ENCODE measurements at regions not wholly inside any gene's neighbourhood (a gene's known extent, or its start where the extent isn't known, plus 50 kb on each side); places are given as distances from the start of the nearest gene placed in this dataset.
"Not testable (repeated sequence)": the region's sequence is repeated elsewhere in the genome, so short reads cannot be mapped to it uniquely, and the experiment has no call there.

DNA sequence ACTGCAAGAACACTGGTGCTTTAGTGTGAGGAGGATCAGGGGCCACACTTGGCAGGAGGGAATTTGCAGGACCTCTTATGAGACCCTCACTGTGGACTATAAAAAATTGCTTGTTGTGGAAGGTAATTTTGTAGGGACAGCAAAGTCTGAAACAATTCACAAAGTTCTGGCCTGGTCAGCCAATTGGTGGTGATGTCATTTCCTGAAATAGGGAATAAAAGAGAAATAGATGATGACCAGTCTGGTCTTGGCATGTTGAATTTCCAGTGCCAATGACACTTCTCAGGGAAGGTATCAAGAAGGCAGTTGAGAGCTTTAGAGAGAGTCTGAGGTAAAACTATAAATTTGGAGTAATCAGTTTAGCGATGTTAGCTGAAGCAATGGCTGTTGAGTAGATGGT, 129.3 kb upstream of the LMNTD1 start:
- DNase-seq = no peak

DNA sequence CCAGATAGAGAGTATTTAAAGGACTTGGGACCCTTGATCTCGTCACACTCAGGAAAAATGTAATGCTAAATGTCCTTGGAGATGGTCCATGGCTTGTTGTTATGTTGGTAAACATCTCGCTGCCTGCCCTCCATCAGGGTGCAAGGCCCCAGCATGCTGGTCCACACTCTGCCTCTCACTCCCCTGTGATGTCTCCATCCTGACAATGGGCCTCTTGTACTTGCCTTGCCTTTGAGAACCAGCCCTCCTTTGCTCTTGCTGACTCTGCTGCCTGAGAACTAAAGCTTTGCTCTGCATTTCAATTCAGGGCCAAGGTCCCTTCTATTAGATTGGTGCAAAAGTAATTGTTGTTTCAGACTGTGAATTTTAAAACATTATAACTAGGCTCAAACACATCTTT, 131.0 kb upstream of the LMNTD1 start:
- peak in 9 of 51 donors; percentile 3 to 45 (median 14) for DNase-seq

DNA sequence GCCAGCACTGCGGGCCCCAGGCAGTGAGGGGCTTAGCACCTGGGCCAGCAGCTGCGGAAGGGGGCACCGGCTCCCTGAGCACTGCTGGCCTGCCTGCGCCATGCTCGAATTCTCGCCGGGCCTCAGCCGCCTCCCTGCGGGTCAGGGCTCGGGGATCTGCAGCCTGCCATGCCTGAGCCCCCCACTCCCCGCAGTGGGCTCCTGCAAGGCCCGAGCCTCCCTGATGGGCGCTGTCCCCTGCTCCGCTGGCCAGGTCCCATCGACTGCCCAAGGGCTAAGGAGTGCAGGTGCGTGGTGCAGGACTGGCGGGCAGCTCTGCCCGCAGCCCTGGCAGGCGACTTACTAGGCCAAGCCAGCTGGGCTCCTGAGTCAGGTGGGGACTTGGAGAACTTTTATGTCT, 133.3 kb upstream of the LMNTD1 start:
- DNase-seq = no peak

DNA sequence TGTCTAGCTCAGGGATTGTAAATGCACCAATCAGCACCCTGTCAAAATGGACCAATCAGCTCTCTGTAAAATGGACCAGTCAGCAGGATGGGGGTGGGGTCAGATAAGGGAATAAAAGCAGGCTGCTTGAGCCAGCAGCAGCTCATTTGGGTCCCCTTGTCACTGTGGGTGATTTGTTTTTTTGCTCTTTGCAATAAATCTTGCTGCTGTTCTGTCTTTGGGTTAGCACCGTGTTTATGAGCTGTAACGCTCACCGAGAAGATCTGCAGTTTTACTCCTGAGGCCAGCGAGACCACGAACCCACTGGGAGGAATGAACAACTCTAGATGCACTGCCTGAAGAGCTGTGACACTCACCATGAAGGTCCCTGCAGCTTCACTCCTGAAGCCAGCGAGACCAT, 134.1 kb upstream of the LMNTD1 start:
- no peak for DNase-seq

DNA sequence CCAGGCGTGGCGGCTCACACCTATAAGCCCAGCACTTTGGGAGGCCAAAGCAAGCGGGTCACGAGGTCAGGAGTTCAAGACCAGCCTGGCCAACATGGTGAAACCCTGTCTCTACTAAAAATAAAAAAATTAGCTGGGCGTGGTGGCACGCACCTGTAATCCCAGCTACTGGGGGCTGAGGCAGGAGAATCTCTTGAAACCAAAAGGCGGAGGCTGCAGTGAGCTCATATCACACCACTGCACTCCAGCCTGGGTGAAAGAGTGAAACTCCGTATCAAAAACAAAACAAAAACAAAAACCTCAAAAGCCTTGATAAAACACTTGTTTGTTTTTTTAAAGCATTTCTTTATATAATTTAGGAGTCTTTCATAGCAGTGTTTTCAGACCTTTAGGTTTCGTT, 135.8 kb upstream of the LMNTD1 start:
- not testable (repeated sequence) for DNase-seq

DNA sequence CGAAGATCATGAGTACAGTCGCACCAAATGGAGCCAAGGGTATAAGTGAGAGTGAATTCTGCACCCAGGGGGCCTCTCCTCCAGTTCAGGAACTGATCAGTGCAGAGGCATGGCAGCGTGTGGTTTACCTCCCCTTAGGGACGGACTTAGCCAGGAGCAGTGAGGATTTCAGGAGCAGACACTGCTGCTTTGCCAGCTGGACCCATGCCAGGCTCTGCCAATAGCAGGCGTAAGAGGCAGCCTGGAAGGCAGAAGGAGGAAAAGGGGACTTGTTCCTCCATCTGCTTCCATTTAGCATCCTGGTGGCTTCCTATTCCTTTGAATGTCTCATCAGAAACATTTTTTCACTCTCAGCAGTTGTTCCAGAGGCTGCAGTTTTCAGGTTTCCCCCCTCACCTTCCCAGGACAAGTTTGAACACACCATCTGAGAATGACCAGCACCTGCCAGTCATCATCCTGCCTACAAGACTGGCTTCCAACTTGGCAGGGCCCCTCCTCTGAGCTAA, 137.0 kb upstream of the LMNTD1 start:
- peak in 23 of 51 donors; percentile 2 to 47 (median 12) for DNase-seq

DNA sequence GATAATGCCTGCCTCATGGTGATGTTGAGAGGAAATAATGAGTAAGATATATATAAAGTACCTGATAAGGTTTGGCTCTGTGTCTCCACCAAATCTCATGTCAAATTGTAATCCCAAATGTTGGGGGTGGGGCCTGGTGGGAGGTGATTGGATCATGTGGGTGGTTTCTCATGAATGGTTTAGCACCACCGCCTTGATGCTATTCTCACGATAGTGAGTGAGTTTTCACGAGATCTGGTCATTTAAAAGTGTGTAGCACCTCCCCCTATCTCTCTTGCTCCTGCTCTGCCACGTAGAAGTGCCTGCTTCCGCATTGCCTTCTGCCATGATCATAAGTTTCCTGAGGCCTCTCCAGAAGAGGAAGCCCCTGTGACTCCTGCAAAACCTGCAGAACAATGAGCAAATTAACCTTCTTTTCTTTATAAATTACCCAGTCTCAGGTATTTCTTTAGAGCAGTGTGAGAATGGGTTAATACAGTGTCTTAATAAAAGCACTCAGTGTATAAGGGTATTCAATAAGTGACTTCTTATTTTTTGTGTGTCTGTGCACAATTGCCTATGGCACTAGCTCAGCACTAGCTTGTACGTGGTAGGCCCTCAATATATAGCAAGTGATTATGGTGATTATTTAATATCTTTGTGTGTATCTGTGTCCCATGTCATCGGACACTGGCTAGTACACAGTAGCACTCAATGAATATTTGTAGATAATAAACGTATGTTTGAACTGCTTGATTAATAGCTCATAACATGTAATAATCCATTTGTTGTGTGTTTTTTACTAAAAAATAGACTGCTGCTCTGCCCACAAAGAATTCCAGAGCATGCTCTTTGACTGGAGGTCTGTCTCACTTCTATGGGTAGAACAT, 138.1 kb upstream of the LMNTD1 start:
- DNase-seq = no peak

DNA sequence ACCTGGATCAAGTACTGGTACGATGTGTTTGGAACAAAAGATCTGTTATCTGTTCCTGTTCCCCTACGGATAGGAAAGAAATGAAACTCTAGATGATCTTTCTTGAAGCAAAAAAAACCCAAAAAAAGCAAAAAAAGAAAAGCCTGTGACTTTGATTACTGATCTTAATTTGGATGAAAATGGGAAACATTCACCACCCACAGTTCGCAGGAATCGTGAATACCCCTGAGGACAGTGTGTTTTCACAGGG, 138.7 kb upstream of the LMNTD1 start:
- no peak for DNase-seq

DNA sequence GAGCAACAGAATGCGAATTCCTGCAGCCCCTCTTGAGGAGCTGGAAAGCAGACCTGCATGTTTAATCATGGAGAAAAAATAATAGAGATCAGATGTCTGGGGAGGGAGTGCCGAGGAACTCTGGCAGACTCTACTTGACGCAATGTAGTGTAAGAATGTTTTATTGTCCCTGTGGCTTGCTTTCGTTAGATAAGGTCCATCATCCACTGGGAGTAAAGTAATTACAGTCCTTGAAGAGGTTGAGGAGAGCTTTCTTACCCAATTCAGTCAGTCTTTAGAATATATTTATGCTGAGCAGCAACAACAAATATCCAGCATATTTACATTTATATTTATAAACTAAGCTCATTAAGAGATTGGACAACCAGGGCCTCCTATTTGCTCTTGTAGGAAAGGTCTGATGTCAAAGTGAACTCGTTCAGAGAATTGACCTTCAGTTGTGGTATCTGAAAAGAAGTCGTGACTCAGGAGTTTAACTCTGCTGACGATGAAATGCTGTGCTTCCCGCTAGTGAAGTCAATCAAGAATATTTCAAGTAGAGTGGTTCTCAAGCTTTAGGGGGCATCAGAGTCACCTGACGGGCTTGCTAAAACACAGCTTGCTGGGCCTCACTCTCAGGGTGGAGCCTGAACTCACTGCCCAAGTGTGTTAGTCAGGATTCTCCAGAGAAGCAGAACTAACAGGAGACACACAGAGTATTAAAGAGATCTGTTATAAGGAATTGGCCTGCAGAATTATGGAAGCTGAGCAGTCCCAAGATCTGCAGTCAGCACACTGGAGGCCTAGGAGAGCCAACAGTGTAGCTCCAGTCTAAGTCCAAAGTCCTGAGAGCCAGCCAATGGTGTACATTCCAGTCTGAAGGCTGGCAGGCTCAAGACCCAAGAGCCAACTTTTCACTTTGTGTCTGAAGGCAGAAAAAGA, 139.3 kb upstream of the LMNTD1 start:
- no peak for DNase-seq

DNA sequence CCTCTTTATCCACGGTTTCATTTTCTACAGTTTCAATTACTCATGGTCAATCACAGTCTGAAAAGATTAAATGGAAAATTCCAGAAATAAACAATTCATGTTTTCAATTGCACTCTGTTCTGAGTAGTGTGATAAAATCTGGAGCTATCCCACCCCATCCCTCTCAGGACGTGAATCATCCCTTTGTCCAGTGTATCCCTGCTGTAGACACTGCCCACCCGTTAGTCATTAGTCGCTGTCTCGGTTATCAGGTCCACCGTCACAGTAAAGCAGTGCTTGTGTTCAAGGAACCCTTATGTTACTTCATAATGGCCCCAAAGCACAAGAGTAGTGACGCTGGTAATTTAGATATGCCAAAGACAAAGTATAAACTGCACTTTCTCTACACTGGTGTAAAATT, 141.0 kb upstream of the LMNTD1 start:
- peak in 4 of 51 donors; percentile 2 to 14 (median 9) for DNase-seq

DNA sequence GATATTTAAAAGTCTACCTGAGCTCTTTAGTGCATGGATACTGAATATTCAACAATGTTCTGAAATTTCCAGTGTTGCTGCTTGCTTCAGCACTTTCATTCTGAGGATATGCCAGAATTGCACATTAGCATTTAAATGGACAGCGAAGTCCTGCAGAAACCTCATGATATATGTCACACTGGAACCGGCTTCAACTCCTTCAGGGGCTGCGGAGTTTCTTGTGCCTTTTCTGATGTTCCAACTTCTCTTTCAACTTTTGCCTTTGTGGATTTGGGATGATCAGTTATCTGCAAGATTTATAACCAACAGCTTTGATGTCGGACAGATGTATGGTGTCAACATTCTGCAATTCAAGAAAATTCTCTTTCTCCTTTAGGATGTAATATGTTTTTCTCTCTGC, 142.5 kb upstream of the LMNTD1 start:
- DNase-seq = no peak

DNA sequence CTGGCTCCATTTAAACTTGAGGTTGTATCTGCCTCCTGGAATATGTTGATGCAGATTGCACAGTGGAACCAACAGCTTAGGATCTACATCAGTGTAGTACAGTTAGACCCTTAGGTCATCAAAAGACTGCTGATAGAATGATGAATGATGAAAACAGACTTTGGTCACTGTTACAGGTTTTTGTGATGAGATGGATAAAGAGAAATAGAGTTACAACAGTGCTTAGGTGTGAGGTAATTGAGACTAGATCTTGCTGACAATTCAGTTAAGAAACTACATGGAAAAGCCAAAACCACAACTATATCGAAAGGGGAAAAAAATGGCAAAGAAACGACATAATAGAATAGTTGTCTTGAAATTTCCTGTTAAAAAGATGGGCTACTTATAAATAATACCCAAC, 145.7 kb upstream of the LMNTD1 start:
- no peak for DNase-seq

DNA sequence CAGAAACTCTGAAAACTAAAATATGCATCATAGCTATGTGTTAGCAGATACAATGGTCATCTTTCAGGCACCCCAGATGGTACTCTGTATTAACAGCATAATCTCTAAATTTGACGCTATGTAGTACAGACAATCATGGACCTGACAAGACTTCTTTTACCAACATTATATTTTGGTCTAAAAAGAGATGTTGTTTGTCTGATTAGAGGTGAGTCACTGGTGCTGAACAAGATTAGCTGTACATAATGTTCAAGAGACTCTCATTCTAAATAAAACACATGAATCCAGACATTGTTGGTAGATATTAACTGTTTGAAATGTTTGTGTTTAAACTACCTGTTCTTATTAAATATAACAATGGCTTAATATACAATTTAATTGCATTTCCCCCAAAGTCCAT, 146.4 kb upstream of the LMNTD1 start:
- DNase-seq = no peak

DNA sequence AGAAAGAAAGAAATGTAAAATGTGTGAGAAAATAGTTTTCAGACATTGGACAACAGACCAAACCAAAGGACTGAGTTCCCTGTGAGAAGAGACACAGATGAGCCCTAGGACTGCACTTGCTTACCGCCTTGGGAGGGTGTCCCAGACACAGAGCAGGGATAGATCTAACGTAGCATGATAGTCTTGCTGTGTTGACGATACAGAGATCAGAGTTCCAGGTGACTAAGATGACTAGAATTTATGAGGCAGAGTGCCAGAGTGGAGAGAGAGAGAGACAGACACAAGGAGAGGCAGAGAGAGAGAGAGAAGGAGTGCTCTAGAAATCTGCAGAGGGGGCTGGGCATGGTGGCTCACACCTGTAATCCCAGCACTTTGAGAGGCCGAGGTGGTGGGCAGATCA, 148.2 kb upstream of the LMNTD1 start:
- DNase-seq = no peak

DNA sequence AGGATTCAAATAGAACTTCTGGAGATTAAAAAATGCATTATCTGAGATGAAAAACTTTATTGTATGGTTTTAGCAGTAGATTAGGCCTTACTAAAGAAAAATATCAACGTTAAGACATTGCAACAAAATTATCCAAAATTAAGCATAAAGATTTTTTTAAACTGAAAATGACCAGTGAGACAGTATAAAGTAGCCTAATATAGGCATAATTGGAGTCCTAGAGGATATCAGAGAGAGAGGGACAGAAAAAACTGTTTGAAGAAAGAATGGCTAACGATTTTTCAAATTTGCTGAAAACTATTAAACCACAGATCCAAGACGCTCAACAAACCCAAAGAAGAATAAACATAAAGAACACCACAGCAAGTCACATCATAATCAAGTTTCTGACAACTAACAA, 149.5 kb upstream of the LMNTD1 start:
- DNase-seq = no peak

DNA sequence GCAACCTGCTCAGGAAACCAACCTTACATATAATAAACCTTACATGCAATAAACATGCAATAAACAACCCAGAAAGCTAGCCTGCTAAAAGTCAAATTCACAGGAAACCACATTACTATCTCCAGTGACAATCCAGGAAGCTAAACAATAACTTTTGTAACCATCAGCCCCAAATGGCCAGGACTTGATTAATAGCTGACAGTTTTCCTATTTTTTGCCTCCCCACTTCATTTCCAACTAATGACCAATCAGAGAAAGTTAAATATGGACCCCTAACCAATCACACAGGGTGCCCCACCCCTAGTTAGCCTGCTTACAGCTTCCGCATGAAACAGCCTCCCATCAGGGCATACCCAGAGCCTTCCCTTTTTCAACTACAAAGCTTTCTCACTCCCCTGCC, 152.2 kb upstream of the LMNTD1 start:
- no peak for DNase-seq

DNA sequence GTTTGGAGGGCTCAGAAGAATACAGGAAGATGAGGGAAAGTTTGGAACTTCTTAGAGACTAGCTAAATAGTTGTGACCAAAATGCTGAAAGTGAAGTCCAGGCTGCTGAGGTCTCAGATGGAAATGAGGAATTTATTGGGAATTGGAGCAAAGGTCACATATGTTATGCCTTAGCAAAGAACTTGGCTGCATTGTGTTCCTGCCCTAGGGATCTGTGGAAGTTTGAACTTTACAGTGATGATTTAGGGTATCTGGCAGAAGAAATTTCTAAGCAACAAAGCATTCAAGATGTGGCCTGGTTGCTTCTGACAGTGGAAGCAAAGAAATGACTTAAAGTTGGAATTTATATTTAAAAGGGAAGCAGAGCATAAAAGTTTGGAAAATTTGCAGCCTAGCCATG, 153.6 kb upstream of the LMNTD1 start:
- DNase-seq = not testable (repeated sequence)

DNA sequence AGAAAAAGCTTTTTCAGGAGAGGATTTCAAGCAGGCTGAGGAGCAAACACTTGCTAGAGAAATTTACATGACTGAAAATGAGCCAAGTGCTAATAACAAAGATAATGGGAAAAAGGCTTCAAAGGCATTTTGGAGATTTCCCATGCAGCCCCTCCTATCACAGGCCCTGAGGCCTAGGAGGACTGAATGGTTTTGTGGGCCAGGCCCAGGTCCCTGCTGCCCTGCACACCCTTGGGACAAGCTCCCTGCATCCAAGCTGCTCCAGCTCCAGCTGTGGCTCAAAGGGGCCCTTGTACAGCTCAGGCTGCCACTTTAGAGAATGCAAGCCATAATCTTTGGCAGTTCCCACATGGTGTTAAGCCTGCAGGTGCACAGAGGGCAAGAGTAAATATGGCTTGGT, 154.0 kb upstream of the LMNTD1 start:
- DNase-seq = no peak

DNA sequence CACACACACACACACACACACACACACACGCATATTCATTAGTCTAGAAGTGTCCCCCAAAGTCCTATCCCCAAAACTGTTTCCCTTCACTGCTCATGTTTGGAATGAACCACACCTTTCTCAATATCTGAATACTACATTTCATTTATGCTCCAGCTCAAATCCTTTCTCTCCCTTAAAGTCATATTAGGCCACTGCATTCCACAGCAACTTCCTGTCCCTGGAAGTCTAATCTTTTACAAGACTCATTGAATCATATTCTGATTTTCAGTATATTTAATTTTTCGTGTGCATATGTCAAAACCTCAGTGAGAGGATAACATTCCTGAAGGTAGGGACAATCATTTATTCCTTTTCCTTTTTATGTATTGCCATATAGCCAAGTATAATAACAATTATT, 155.6 kb upstream of the LMNTD1 start:
- no peak for DNase-seq

DNA sequence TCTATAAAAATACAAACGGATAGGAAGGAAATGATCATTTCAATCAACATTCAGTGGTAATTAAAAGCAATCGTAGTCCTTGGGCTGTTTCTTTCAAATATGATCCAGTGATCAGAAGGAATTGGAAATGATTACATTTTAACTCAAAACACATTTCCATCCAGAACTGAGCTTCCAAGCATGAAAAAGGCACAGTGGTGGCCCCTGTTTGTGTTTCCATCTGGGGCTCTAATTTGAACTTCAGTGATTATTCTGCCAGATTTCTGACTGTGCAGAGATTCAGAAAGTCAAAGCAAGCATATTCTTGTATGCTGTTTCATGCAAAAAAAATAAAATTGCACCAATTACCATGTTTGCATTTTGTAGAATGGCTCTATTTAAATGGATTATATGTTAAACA, 157.0 kb upstream of the LMNTD1 start:
- no peak for DNase-seq

DNA sequence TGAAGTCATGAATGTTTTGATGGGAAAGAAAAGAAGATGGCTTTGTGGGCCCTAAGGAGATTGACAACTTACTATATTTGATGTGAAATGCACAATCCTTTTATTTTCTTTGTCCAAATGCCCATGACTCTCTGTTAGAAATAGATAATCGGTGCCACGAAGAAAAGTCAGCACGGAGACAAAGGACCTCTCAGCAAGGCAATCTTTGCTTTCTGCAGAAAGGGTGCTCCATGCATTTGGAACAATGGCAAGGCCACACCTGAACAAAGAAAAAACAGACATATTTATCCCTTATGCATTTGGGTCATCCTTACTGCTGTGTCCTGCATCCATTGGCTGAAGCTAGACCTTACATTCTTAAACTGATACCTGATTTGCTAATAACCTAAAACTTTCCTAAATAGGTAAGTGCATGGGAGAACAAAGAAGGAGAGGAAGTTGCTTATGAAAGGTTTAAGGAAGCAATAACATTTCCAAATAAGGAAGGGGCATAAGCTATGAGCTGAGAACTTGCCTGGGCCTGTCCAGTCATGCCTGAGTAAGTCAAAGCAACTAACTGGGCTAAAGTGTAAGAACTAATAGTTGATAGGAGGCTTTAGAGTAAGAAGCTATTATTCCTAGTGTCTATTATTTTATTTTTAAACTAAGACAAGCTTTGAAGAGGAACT, 158.0 kb upstream of the LMNTD1 start:
- DNase-seq = not testable (repeated sequence)

DNA sequence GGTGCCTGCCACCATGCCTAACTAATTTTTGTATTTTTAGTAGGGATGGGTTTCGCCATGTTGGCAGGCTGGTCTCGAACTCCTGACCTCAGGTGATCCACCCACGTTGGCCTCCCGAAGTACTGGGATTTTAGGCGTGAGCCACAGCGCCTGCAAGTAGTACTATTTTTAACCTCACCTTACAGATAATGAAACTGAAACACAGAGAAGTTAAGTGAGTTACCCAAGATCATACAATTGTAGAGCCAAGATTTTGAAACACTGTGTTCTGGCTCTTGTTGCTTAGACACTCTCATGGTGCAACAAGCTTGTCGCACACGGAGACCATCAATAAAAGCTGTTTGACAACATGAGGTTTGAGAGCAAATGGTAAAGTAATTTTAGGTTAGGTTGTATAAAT, 159.1 kb upstream of the LMNTD1 start:
- DNase-seq = no peak
